Gastroesophageal sphincter (tissue), 3 donors: ENCODE measurements at regions not wholly inside any gene's neighbourhood (a gene's known extent, or its start where the extent isn't known, plus 50 kb on each side); places are given as distances from the start of the nearest gene placed in this dataset.

ENCODE experiments used
- EP300 ChIP-seq: sonication (generic); formaldehyde crosslinking; IDR thresholded peaks from one replicate; pipeline ENCODE4 v1.6.1; 2017; ENCODE audit warnings: antibody characterized with exemption, mild to moderate bottlenecking
- TF ChIP-seq, protein P1 (sequence below), 4 experiments: fragments of 200-600 bp in 2 of 4; fragments of 450-650 bp in 2 of 4; sonication (generic) in 1 of 4; IDR thresholded peaks; one replicate each; pipeline ENCODE4 v1.5.1; 2017 to 2019; ENCODE audit warnings: antibody characterized with exemption in 4 of 4, mild to moderate bottlenecking in 2 of 4, moderate library complexity in 2 of 4

DNA sequence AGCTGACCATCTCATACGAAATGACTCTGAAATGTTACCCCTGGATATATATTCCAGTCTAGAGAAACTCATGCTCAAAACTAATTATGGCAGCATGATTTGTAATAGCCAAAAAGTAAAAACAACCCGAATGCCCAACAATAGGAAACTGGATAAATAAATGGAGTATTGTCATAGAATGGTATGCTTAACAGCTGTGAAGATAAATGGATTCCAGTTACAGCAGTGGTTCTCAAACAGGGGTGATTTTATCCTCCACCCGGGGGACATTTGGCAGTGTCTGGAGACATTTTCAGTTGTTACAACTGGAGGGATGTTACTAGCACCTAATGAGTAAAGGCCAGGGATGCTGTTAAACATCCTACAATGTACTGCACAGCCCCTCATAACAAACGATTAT, 52.3 kb upstream of the PIAS1 start:
- TF ChIP-seq, protein P1, sequence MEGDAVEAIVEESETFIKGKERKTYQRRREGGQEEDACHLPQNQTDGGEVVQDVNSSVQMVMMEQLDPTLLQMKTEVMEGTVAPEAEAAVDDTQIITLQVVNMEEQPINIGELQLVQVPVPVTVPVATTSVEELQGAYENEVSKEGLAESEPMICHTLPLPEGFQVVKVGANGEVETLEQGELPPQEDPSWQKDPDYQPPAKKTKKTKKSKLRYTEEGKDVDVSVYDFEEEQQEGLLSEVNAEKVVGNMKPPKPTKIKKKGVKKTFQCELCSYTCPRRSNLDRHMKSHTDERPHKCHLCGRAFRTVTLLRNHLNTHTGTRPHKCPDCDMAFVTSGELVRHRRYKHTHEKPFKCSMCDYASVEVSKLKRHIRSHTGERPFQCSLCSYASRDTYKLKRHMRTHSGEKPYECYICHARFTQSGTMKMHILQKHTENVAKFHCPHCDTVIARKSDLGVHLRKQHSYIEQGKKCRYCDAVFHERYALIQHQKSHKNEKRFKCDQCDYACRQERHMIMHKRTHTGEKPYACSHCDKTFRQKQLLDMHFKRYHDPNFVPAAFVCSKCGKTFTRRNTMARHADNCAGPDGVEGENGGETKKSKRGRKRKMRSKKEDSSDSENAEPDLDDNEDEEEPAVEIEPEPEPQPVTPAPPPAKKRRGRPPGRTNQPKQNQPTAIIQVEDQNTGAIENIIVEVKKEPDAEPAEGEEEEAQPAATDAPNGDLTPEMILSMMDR (IDR thresholded peaks at IDR 0.05) = no peak
- TF ChIP-seq EP300 = no peak
